PC-3 (cell line): ENCODE measurements at regions not wholly inside any gene's neighbourhood (a gene's known extent, or its start where the extent isn't known, plus 50 kb on each side); places are given as distances from the start of the nearest gene placed in this dataset.
"Not testable (repeated sequence)": the region's sequence is repeated elsewhere in the genome, so short reads cannot be mapped to it uniquely, and the experiment has no call there.

ENCODE experiments used
- ATAC-seq: fragments of 200-7000 bp; cut with Tn5 transposase; 2 replicates; pipeline ENCODE4 v1.9.1; 2020; ENCODE audit warnings: mild to moderate bottlenecking, moderate library complexity
- BruUV-seq: library from RNA; stranded (reverse); fragments of 400-500 nt; replicated peaks from 2 replicates; lab custom pipeline; 2021; lab: Mats Ljungman, UMichigan
- CTCF ChIA-PET: fragments of 300-600 bp; sonication (Branson Sonifier 250); formaldehyde crosslinking; loops from one replicate; lab custom pipeline; 2022; ENCODE audit warnings: antibody characterized with exemption; lab: Charles Lee
- POLR2A ChIA-PET: fragments of 300-600 bp; sonication (Branson Sonifier 250); formaldehyde crosslinking; loops from one replicate; lab custom pipeline; 2022; ENCODE audit warnings: antibody characterized with exemption; ENCODE audit not compliant: unreplicated experiment; lab: Charles Lee
- DNase-seq: peaks from one replicate; pipeline ENCODE4 v3.0.0-alpha.2; 2015
- H2AFZ ChIP-seq: fragments of 300-600 bp; sonication (generic); 2 replicates; pipeline ENCODE4 v1.6.0; 2016; ENCODE audit warnings: antibody characterized with exemption, low read length
- H3F3A ChIP-seq: fragments of 300-600 bp; sonication (generic); one replicate; pipeline ENCODE4 v1.6.0; 2017; ENCODE audit warnings: antibody characterized with exemption, low read length, control low read depth, mild to moderate bottlenecking; ENCODE audit not compliant: unreplicated experiment
- H3K27ac ChIP-seq: fragments of 300-600 bp; sonication (generic); 2 replicates; pipeline ENCODE4 v1.5.1; 2016; ENCODE audit warnings: mild to moderate bottlenecking, low read length
- H3K27me3 ChIP-seq: fragments of 300-600 bp; sonication (generic); 2 replicates; pipeline ENCODE4 v1.6.1; 2016; ENCODE audit warnings: low read length, mixed read lengths
- H3K36me3 ChIP-seq: fragments of 300-600 bp; sonication (generic); 2 replicates; pipeline ENCODE4 v1.6.1; 2016; ENCODE audit warnings: low read depth, mixed run types, low read length, mixed read lengths
- H3K4me1 ChIP-seq: fragments of 300-600 bp; sonication (generic); 2 replicates; pipeline ENCODE4 v1.5.1; 2016; ENCODE audit warnings: low read length; ENCODE audit not compliant: insufficient read depth
- H3K4me2 ChIP-seq: fragments of 300-600 bp; sonication (generic); 2 replicates; pipeline ENCODE4 v1.6.0; 2016; ENCODE audit warnings: low read length
- H3K4me3 ChIP-seq: fragments of 300-600 bp; sonication (generic); 2 replicates; pipeline ENCODE4 v1.5.1; 2016; ENCODE audit warnings: mild to moderate bottlenecking, low read length, mixed read lengths
- H3K79me2 ChIP-seq: fragments of 300-600 bp; sonication (generic); 2 replicates; pipeline ENCODE4 v1.6.1; 2017; ENCODE audit warnings: low read length, mixed read lengths
- H3K9ac ChIP-seq: fragments of 300-600 bp; sonication (generic); 2 replicates; pipeline ENCODE4 v1.6.0; 2016; ENCODE audit warnings: mild to moderate bottlenecking, low read length
- H3K9me2 ChIP-seq: fragments of 300-600 bp; sonication (generic); replicated peaks from 2 replicates; pipeline ENCODE4 v1.6.1; 2016; ENCODE audit warnings: mixed run types, low read length, mixed read lengths
- H3K9me3 ChIP-seq: fragments of 300-600 bp; sonication (generic); 2 replicates; pipeline ENCODE4 v1.6.1; 2016; ENCODE audit warnings: low read length, mixed read lengths
- H4K20me1 ChIP-seq: fragments of 300-600 bp; sonication (generic); 2 replicates; pipeline ENCODE4 v1.6.1; 2016; ENCODE audit warnings: low read length, mixed read lengths
- EZH2 ChIP-seq: fragments of 300-600 bp; sonication (generic); IDR thresholded peaks from one replicate; pipeline ENCODE4 v1.6.1; 2017; ENCODE audit warnings: antibody characterized with exemption, mild to moderate bottlenecking, low read length; ENCODE audit not compliant: unreplicated experiment
- EZH2phosphoT487 ChIP-seq: fragments of 300-600 bp; sonication (generic); IDR thresholded peaks from 2 replicates; pipeline ENCODE4 v1.6.1; 2018; ENCODE audit warnings: mild to moderate bottlenecking, antibody characterized with exemption, low read length, borderline replicate concordance
- intact Hi-C: fragments of 100-400 bp; cut with micrococcal nuclease; formaldehyde crosslinking; loops from 2 replicates; pipeline ENCODE4 v1.9.0; 2023
- TF ChIP-seq, protein P1 (sequence below): fragments of 300-600 bp; sonication (generic); conservative IDR thresholded peaks from 2 replicates; pipeline ENCODE4 v1.5.1; 2017; ENCODE audit warnings: antibody characterized with exemption, low read depth, mild to moderate bottlenecking, low read length

- TF ChIP-seq EZH2phosphoT487, result no peak
- TF ChIP-seq EZH2, result no peak
- TF ChIP-seq, protein P1, sequence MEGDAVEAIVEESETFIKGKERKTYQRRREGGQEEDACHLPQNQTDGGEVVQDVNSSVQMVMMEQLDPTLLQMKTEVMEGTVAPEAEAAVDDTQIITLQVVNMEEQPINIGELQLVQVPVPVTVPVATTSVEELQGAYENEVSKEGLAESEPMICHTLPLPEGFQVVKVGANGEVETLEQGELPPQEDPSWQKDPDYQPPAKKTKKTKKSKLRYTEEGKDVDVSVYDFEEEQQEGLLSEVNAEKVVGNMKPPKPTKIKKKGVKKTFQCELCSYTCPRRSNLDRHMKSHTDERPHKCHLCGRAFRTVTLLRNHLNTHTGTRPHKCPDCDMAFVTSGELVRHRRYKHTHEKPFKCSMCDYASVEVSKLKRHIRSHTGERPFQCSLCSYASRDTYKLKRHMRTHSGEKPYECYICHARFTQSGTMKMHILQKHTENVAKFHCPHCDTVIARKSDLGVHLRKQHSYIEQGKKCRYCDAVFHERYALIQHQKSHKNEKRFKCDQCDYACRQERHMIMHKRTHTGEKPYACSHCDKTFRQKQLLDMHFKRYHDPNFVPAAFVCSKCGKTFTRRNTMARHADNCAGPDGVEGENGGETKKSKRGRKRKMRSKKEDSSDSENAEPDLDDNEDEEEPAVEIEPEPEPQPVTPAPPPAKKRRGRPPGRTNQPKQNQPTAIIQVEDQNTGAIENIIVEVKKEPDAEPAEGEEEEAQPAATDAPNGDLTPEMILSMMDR, result no peak
- ATAC-seq, result no peak
- no TSS peak for BruUV-seq
Observed at GRCh38 chr12:56864318-56864717, 69.9 kb downstream of the SDR9C7 start.

GRCh38 chr12:56863789-56864188, 70.4 kb downstream of the SDR9C7 start:
- H2AFZ ChIP-seq, result no peak overlapping the region
- DNase-seq, result no peak
- intact Hi-C loops, result no loop called here
- H3K9me2 ChIP-seq, result no peaks in the 10 kb centered on the region; the same call in 1 of the 2 replicates
- no peaks in the 10 kb centered on the region for H3K4me1 ChIP-seq
- H3K36me3 ChIP-seq, result no peaks in the 10 kb centered on the region; the same call in 1 of the 2 replicates
- no peaks in the 10 kb centered on the region for H3F3A ChIP-seq
- no peak overlapping the region for H3K9ac ChIP-seq
- CTCF ChIA-PET, result no interaction called here
- H3K9me3 ChIP-seq, result peaks cover 51% of the 10 kb centered on the region
- TF ChIP-seq, protein P1, result no peak
- TF ChIP-seq EZH2, result no peak
- TF ChIP-seq EZH2phosphoT487, result no peak
- no peak for ATAC-seq
- H3K27ac ChIP-seq, result no peak overlapping the region
- no peaks in the 10 kb centered on the region for H4K20me1 ChIP-seq
- no peak overlapping the region for H3K4me2 ChIP-seq
- BruUV-seq, result no TSS peak
- H3K4me3 ChIP-seq, result no peak overlapping the region
- H3K79me2 ChIP-seq, result no peaks in the 10 kb centered on the region
- no peaks in the 10 kb centered on the region for H3K27me3 ChIP-seq
- POLR2A ChIA-PET, result no interaction called here

More at GRCh38 chr12:56864318-56864717, 69.9 kb downstream of the SDR9C7 start:
- no peaks in the 10 kb centered on the region for H4K20me1 ChIP-seq
- no peaks in the 10 kb centered on the region for H3F3A ChIP-seq
- H3K4me3 ChIP-seq, result no peak overlapping the region
- H2AFZ ChIP-seq, result no peak overlapping the region
- H3K4me2 ChIP-seq, result no peak overlapping the region
- H3K9ac ChIP-seq, result no peak overlapping the region
- no peaks in the 10 kb centered on the region for H3K4me1 ChIP-seq
- POLR2A ChIA-PET, result no interaction called here
- no peaks in the 10 kb centered on the region for H3K27me3 ChIP-seq
- intact Hi-C loops, result no loop called here
- H3K9me2 ChIP-seq, result no peaks in the 10 kb centered on the region; the same call in 1 of the 2 replicates
- H3K27ac ChIP-seq, result no peak overlapping the region
- DNase-seq, result no peak
- no peaks in the 10 kb centered on the region; the same call in 1 of the 2 replicates for H3K36me3 ChIP-seq
- CTCF ChIA-PET, result no interaction called here
- H3K79me2 ChIP-seq, result no peaks in the 10 kb centered on the region
- peaks cover 51% of the 10 kb centered on the region for H3K9me3 ChIP-seq

GRCh38 chr12:56862264-56862663, 71.9 kb downstream of the SDR9C7 start:
- Histone ChIP-seq H4K20me1 (no peaks in the 10 kb centered on the region), H3K79me2 (no peaks in the 10 kb centered on the region), H3K27ac (no peak overlapping the region), H3K4me3 (no peak overlapping the region), H3F3A (no peaks in the 10 kb centered on the region), H3K4me2 (no peak overlapping the region), H2AFZ (no peak overlapping the region), H3K27me3 (no peaks in the 10 kb centered on the region), H3K9ac (no peak overlapping the region), H3K4me1 (no peaks in the 10 kb centered on the region), H3K9me3 (peaks cover 44% of the 10 kb centered on the region), H3K36me3 (no peaks in the 10 kb centered on the region; the same call in 1 of the 2 replicates), H3K9me2 (no peaks in the 10 kb centered on the region; the same call in 1 of the 2 replicates)
- CTCF ChIA-PET, result no interaction called here
- POLR2A ChIA-PET, result no interaction called here
- DNase-seq (no peak), ATAC-seq (no peak)
- intact Hi-C loops, result no loop called here
- no TSS peak for BruUV-seq
- TF ChIP-seq, protein P1, result no peak
- TF ChIP-seq EZH2 (no peak), EZH2phosphoT487 (no peak)

DNA sequence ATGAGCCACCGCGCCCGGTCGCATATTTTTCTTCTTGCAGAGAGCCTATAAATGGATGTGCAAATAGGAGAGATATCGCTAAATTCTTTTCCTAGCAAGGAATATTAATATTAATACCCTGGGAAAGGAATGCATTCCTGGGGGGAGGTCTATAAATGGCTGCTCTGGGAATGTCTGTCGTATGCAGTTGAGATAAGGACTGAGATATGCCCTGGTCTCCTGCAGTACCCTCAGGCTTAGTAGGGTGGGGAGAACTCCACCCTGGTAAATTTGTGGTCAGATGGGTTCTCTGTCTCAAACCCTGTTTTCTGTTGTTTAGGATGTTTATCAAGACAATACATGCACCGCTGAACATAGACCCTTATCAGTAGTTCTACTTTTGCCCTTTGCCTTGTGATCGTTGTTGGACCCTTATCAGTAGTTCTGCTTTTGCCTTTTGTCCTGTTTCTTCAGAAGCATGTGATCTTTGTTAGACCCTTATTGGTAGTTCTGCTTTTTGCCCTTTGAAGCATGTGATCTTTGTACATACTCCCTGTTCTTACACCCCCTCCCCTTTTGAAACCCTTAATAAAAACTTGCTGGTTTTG, 80.7 kb downstream of the SDR9C7 start:
- H3K4me3 ChIP-seq, H3K36me3 ChIP-seq, BruUV-seq, H3K9me3 ChIP-seq, H2AFZ ChIP-seq, H3K9ac ChIP-seq, POLR2A ChIA-PET, intact Hi-C loops, H3F3A ChIP-seq, H3K27ac ChIP-seq, H3K4me1 ChIP-seq, DNase-seq, H3K79me2 ChIP-seq, CTCF ChIA-PET, H4K20me1 ChIP-seq, ATAC-seq, H3K4me2 ChIP-seq, H3K9me2 ChIP-seq, H3K27me3 ChIP-seq: not testable (repeated sequence)
